ENCODE measurements at regions not wholly inside any gene's neighbourhood (a gene's known extent, or its start where the extent isn't known, plus 50 kb on each side); places are given as distances from the start of the nearest gene placed in this dataset.

GRCh38 chr10:4658777-4659176 is 167.2 kb upstream of the AKR1E2 start:
- DNase-seq: no peak

GRCh38 chr10:4656576-4657194 is 169.3 kb upstream of the AKR1E2 start:
- peak; percentile 69 for DNase-seq

DNA sequence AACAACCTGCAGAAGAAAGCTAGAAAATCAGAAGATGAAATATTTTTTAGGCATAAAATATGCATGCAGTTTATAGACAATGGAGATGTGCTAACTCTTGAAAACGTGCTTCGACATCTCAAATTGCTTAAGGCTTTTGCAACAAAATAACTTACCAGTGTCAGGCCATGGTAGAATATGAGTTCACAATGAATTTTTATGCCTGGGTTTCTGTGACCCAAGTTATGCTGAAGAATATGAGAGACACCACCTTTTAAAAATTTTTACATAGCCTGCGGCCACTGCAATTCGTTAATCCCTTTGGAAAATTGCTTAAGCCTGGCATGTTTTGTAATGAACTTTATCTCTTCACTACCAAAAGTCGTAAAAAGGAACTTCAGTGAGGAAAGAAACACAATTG is 170.1 kb upstream of the AKR1E2 start:
- no peak for DNase-seq

DNA sequence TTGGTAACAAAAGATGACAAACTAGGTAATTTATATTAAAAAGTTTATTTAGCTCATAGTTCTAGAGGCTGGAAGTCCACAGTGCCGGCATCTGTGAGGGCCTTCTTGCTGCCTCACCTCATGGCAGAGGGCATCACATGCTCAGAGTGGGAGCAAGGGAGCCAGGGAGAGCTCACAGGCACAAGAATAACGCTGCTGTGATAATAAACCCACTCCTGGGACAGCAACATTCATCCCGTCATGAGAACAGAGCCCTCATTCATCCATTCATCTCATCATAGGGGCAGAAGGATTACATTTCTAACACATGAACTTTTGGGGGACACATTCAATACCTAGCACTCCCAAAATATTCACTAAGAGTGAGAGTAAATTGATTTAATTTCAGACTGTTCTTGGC is 170.6 kb upstream of the AKR1E2 start:
- no peak for DNase-seq

- no peak for DNase-seq
Observed at GRCh38 chr10:4654496-4654895, 171.5 kb upstream of the AKR1E2 start.

DNA sequence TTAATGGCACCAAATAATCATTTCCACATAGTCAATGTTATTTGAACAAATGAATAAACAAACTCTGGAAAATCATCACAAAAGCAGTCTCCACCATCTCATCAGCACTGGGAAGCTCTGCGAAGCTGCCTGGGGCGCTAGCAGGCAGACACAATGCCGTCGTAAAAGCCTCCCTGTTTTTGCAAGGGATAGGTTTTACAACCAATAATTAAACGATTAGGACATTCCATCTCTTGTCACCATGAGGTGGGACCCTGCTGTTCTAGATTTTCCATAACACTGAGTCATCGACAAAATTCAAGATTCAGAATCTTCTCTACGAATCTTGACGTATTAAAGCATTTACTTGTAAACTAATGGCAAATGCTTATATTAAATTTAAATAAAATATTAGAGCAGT is 172.8 kb upstream of the AKR1E2 start:
- DNase-seq: no peak

DNA sequence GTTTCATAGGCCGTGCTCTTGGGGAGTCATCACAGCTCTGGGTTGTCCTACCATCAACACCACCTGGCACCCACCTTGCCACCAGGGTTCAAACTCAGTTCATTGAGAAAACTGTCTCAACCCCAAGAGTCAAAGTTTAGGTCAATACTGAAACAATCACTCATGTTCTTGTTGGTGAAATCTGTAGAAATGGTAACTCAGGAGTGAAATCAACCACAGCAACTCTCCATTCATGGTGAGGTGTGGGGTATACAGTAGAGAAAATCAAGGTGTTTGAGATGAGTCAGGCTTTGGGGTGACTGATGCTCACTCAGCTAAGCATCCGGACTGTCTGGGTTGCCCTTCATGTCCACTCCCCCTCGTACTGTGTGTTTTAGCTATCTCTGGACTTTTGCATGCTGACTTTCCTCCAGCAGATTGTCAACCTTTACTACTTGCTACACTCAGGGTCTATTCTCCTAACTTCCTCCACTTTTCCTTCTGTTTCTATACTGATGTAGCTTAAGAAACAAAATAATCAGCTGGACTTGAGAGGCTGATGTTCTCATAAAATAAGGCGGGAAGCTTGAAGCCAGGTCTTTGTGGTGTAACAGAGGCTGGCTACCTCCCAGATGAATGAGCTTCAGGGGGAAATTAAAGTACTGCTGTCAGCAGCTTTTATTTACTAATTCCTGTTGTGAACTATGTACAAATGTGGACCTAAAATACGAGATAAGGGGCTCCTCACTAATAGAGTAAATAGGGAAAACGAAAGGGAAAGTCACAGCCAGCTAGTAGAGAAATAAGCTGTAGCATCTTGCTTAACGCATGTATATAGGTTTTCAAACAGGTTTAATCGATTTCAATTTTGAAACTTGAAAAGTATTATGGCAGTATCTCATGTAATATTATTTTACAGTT is 173.6 kb upstream of the AKR1E2 start:
- no peak for DNase-seq

DNA sequence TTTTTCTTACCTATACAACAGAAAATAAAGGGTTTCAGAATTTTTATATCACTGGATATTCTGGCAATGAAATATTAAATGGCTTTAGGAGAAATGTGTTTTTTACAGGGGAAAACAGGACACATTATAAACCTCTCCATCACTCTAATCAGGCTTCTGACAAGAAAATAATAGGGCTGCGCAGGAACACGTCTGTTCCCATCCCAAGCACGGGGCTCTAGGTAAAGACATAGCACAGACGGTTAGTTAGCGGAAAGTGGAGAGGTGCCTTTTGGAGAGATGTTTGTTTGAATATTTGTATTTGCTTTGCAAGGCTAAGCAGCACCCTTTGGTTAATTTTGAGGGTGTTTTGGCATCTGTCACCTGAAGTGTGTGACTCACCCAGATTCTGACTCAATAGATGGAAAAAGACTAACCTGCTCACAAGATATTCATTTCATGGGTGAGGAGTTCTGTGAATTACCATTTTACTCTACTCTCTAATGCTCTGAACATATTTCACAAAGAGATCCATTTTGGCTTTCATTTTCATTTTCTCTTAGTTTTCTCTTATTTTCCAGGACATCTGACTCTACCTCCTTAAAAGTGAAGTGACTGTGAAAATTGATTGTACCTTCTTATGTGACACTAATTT is 174.5 kb upstream of the AKR1E2 start:
- DNase-seq: no peak

GRCh38 chr10:4650582-4650981 is 175.4 kb upstream of the AKR1E2 start:
- DNase-seq: no peak

- no peak for DNase-seq
Observed at GRCh38 chr10:4649886-4650508, 176.0 kb upstream of the AKR1E2 start.

GRCh38 chr10:4649471-4649870 is 176.5 kb upstream of the AKR1E2 start:
- DNase-seq: no peak

- no peak for DNase-seq
Observed at GRCh38 chr10:4648999-4649398, 177.0 kb upstream of the AKR1E2 start.

- no peak for DNase-seq
Observed at GRCh38 chr10:4647109-4647785, 178.8 kb upstream of the AKR1E2 start.

DNA sequence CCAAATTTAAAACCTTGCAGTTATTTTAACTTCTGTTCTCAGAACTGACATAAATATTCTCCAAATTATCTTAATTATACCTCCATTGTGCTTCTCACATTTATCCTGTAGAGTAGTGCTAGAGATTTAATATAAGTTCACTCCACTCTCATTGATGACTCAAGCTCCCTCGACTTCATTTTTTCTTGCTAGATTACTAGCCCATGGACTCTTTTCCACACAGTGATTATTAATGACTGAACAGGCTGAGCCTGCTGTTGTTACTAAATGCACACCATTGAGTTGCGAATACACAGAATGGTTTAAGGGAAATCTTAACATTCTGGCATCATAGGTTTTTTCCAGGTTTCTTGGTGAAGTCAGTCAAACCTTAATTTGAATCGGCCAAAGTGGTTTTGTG is 179.5 kb upstream of the AKR1E2 start:
- no peak for DNase-seq

GRCh38 chr10:4645836-4646235 is 180.2 kb upstream of the AKR1E2 start:
- DNase-seq: no peak

GRCh38 chr10:4643471-4643870 is 182.5 kb upstream of the AKR1E2 start:
- no peak for DNase-seq

GRCh38 chr10:4639960-4640359 is 186.0 kb upstream of the AKR1E2 start:
- no peak for DNase-seq

- DNase-seq: no peak
Observed at GRCh38 chr10:4638099-4638498, 187.9 kb upstream of the AKR1E2 start.

GRCh38 chr10:4637657-4638056 is 188.3 kb upstream of the AKR1E2 start:
- no peak for DNase-seq

DNA sequence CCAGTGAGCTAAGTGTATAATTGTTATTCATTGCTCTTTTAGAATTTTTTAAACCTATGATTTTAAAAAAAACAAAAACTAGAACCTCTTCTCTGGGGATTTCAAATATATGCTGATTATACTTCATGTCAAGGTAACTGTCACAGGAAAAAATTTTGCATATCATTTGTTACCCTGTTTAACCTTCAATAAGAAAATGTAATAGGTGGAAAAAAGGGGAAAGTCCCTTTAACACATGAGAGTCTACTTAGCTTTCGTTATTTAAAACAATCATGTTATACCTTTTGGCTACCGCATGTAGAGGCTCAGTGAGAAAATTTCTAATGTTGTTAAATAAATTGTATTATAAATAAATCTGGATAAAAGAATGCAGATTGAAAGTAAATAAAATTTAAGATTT is 190.1 kb upstream of the AKR1E2 start:
- DNase-seq: no peak

DNA sequence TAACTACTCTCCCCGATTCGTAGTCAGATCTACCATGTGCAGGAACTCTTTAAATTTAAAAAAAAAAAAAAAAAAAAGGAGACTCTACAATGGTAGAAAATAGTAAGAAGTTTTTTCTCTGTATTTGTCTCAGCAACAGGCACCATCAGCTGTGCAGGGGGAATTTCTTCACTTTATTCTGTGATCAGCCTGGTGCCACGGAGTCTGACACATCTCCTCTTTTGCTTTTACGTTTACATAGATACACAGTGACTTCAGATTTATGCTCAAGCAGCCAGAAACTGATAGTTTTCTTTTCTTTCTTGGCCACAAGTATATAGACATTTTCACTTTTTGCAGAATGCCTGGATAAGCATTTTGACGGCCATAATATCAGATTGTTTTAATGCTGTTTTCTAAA is 190.6 kb upstream of the AKR1E2 start:
- DNase-seq: no peak

DNA sequence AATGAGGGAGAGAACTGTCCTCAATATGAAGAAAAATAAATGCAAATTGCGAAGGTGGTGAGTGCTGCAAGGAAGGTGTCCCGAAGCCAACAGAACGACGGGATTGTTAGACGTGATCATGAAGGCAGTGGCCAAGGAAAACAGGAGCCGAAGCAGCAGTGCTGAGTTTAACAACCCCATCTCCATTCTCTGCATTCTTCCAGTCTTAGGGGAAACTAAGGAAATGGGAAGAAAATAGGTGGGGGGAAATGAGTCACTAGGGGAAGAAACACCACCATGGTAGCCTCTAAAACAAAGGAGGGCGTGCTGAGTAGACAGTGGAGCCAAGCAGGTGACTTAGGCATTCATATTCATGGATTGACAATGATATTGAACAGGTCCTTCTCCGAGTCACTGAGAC is 192.2 kb upstream of the AKR1E2 start:
- DNase-seq: no peak

DNA sequence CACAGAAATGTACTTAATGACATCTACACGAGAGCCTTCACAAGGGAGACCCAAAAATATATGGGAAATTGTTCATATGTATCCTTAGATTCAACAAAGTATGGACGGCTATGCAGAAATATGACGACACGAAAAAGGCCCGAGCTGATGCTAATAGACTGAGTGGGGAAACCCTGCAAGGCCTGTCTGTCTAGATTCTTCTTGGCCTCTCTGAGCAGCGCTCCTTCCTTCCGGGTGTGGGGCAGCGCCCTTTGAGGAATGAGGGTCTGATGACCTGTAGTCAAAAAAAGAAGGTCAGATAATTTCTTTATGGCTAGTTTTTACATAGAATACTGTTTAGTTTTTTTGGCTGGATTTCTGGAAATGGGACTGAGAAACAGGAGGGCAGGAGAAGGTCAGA is 192.8 kb upstream of the AKR1E2 start:
- no peak for DNase-seq

Measured in left hindlimb (tissue), 1 donor.